HEK293 (cell line): ENCODE measurements at regions not wholly inside any gene's neighbourhood (a gene's known extent, or its start where the extent isn't known, plus 50 kb on each side); places are given as distances from the start of the nearest gene placed in this dataset.

Experiments
- ZEB2 ChIP-seq: fragments of 450-650 bp; formaldehyde crosslinking; IDR thresholded peaks from 2 replicates; pipeline ENCODE4 v1.5.1; 2016; ENCODE audit warnings: missing biosample characterization, missing genetic modification characterization
- TF ChIP-seq, protein P1 (sequence below): fragments of 450-650 bp; formaldehyde crosslinking; IDR thresholded peaks from 2 replicates; pipeline ENCODE4 v1.5.1; 2016; ENCODE audit warnings: missing biosample characterization, missing genetic modification characterization

DNA sequence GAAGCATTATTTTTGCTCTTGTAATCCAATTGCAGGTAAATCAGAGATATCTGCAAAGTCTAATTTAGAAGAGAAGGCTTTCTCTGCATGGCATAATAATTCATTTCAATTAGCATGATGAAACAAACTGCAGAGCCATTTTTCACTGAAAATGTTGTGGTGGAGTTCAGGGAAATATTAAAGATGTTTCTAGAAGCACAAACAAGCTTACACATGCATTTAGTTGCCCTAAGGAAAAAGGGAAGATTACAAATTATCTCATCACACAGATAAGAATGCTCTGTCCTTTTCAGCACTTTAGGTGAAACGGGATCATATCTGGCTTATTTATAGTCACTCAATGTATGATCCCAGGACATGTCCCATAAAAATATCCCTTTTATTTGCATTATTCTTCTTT, 252.1 kb upstream of the TANK start:
- no peak for TF ChIP-seq ZEB2
- TF ChIP-seq, protein P1, sequence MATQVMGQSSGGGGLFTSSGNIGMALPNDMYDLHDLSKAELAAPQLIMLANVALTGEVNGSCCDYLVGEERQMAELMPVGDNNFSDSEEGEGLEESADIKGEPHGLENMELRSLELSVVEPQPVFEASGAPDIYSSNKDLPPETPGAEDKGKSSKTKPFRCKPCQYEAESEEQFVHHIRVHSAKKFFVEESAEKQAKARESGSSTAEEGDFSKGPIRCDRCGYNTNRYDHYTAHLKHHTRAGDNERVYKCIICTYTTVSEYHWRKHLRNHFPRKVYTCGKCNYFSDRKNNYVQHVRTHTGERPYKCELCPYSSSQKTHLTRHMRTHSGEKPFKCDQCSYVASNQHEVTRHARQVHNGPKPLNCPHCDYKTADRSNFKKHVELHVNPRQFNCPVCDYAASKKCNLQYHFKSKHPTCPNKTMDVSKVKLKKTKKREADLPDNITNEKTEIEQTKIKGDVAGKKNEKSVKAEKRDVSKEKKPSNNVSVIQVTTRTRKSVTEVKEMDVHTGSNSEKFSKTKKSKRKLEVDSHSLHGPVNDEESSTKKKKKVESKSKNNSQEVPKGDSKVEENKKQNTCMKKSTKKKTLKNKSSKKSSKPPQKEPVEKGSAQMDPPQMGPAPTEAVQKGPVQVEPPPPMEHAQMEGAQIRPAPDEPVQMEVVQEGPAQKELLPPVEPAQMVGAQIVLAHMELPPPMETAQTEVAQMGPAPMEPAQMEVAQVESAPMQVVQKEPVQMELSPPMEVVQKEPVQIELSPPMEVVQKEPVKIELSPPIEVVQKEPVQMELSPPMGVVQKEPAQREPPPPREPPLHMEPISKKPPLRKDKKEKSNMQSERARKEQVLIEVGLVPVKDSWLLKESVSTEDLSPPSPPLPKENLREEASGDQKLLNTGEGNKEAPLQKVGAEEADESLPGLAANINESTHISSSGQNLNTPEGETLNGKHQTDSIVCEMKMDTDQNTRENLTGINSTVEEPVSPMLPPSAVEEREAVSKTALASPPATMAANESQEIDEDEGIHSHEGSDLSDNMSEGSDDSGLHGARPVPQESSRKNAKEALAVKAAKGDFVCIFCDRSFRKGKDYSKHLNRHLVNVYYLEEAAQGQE (tag by site-specific recombination) = no peak
